Endothelial cell (in vitro differentiated cells): ENCODE measurements at regions not wholly inside any gene's neighbourhood (a gene's known extent, or its start where the extent isn't known, plus 50 kb on each side); places are given as distances from the start of the nearest gene placed in this dataset.

Experiments
- DNase-seq: peaks from one replicate; pipeline ENCODE4 v3.0.0; 2021; ENCODE audit warnings: low spot score
- H3K27ac Mint-ChIP-seq: one replicate; pipeline ENCODE4 v1.8.0; 2021; ENCODE audit warnings: mixed read lengths, inconsistent platforms; ENCODE audit not compliant: unreplicated experiment
- H3K27me3 Mint-ChIP-seq: one replicate; pipeline ENCODE4 v1.8.0; 2021; ENCODE audit warnings: mild to moderate bottlenecking, moderate library complexity, mixed read lengths, inconsistent platforms; ENCODE audit not compliant: unreplicated experiment
- H3K36me3 Mint-ChIP-seq: one replicate; pipeline ENCODE4 v1.8.0; 2021; ENCODE audit warnings: mild to moderate bottlenecking, low read depth, mixed read lengths, inconsistent platforms; ENCODE audit not compliant: unreplicated experiment
- H3K4me1 Mint-ChIP-seq: one replicate; pipeline ENCODE4 v1.8.0; 2021; ENCODE audit warnings: mild to moderate bottlenecking, mixed read lengths, inconsistent platforms; ENCODE audit not compliant: unreplicated experiment
- H3K4me3 Mint-ChIP-seq: one replicate; pipeline ENCODE4 v1.8.0; 2021; ENCODE audit warnings: mild to moderate bottlenecking, mixed read lengths, inconsistent platforms; ENCODE audit not compliant: unreplicated experiment
- H3K9me3 Mint-ChIP-seq: one replicate; pipeline ENCODE4 v1.8.0; 2021; ENCODE audit warnings: mixed read lengths, inconsistent platforms; ENCODE audit not compliant: unreplicated experiment
- CTCF ChIP-seq: fragments of 200-600 bp; sonication (generic); IDR thresholded peaks from one replicate; pipeline ENCODE4 v1.5.0; 2021; ENCODE audit warnings: antibody characterized with exemption; ENCODE audit not compliant: unreplicated experiment

GRCh38 chr11:69352715-69353319 lies 58.9 kb downstream of the MYEOV start:
- TF ChIP-seq CTCF = no peak
- Mint-ChIP-seq H3K27me3 (no peaks in the 10 kb centered on the region), H3K4me3 (no peak overlapping the region), H3K4me1 (no peaks in the 10 kb centered on the region), H3K27ac (no peak overlapping the region), H3K36me3 (peaks cover 3% of the 10 kb centered on the region), H3K9me3 (no peaks in the 10 kb centered on the region)
- no peak for DNase-seq

GRCh38 chr11:69353696-69354544 lies 60.0 kb downstream of the MYEOV start:
- TF ChIP-seq CTCF = no peak
- Mint-ChIP-seq H3K4me3 (no peak overlapping the region), H3K9me3 (no peaks in the 10 kb centered on the region), H3K36me3 (no peaks in the 10 kb centered on the region), H3K4me1 (no peaks in the 10 kb centered on the region), H3K27ac (no peak overlapping the region), H3K27me3 (peaks cover 2% of the 10 kb centered on the region)
- DNase-seq = no peak

GRCh38 chr11:69354545-69354897 lies 60.6 kb downstream of the MYEOV start:
- no peak overlapping the region for H3K4me3 Mint-ChIP-seq
- no peaks in the 10 kb centered on the region for H3K9me3 Mint-ChIP-seq
- H3K27me3 Mint-ChIP-seq = peaks cover 2% of the 10 kb centered on the region
- no peak overlapping the region for H3K27ac Mint-ChIP-seq
- no peaks in the 10 kb centered on the region for H3K4me1 Mint-ChIP-seq
- no peak for TF ChIP-seq CTCF
- DNase-seq = no peak
- no peaks in the 10 kb centered on the region for H3K36me3 Mint-ChIP-seq

GRCh38 chr11:69355346-69355940 lies 61.5 kb downstream of the MYEOV start:
- peaks cover 2% of the 10 kb centered on the region for H3K27me3 Mint-ChIP-seq
- H3K9me3 Mint-ChIP-seq = no peaks in the 10 kb centered on the region
- no peaks in the 10 kb centered on the region for H3K36me3 Mint-ChIP-seq
- no peak overlapping the region for H3K27ac Mint-ChIP-seq
- H3K4me1 Mint-ChIP-seq = no peaks in the 10 kb centered on the region
- no peak overlapping the region for H3K4me3 Mint-ChIP-seq
- no peak for TF ChIP-seq CTCF
- no peak for DNase-seq
